RWPE1 (cell line): ENCODE measurements at regions not wholly inside any gene's neighbourhood (a gene's known extent, or its start where the extent isn't known, plus 50 kb on each side); places are given as distances from the start of the nearest gene placed in this dataset.
"Not testable (repeated sequence)": the region's sequence is repeated elsewhere in the genome, so short reads cannot be mapped to it uniquely, and the experiment has no call there.

Source experiments
- CTCF ChIA-PET: fragments of 350-600 bp; sonication (Branson Sonifier 250); formaldehyde crosslinking; extraction: SDS; loops from one replicate; lab custom pipeline; 2021; lab: Yijun Ruan, JAX
- POLR2A ChIA-PET: fragments of 400-600 bp; formaldehyde crosslinking; extraction: SDS; loops from one replicate; lab custom pipeline; 2020; ENCODE audit warnings: antibody characterized with exemption; ENCODE audit not compliant: low non-redundant PET; lab: Yijun Ruan, JAX
- DNase-seq: peaks from one replicate; pipeline ENCODE4 v3.0.0; 2012; ENCODE audit warnings: low spot score
- H3K27ac ChIP-seq: fragments of 450-650 bp; 2 replicates; pipeline ENCODE4 v1.5.1; 2017
- TF ChIP-seq, protein P1 (sequence below): fragments of 450-650 bp; conservative IDR thresholded peaks from 2 replicates; pipeline ENCODE4 v1.5.1; 2017; ENCODE audit warnings: low read depth, mild to moderate bottlenecking

DNA sequence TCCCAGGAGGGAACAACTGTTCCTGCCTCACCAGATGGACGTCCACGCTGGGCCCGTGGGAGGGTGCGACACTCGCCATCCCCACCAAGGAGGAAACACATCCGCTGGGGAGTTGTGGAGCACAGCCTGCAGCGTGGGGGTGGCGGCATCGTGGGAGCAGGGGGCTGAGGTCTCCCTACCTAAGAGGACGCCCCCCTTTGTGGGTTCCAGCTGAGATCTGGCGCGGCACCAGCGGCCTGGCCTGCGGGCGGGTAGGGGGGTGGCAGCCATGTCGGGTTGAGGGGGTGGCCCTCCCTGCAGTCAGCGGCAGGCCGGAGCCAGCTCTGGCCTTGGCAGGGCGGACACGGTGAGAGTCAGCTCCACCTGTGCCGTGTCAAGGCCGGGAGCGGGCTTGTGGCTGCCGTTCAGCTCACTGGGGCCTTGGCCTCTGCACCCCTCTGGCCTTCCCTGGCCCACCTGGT lies 116.7 kb upstream of the CIBAR2 start:
- CTCF ChIA-PET = interaction anchor here (1.1 kb wide), 1 partner anchor 16 kb away, joined by 7 read pairs; no protein-coding TSS in a partner anchor
- DNase-seq = no peak
- POLR2A ChIA-PET = no interaction called here
- TF ChIP-seq, protein P1, sequence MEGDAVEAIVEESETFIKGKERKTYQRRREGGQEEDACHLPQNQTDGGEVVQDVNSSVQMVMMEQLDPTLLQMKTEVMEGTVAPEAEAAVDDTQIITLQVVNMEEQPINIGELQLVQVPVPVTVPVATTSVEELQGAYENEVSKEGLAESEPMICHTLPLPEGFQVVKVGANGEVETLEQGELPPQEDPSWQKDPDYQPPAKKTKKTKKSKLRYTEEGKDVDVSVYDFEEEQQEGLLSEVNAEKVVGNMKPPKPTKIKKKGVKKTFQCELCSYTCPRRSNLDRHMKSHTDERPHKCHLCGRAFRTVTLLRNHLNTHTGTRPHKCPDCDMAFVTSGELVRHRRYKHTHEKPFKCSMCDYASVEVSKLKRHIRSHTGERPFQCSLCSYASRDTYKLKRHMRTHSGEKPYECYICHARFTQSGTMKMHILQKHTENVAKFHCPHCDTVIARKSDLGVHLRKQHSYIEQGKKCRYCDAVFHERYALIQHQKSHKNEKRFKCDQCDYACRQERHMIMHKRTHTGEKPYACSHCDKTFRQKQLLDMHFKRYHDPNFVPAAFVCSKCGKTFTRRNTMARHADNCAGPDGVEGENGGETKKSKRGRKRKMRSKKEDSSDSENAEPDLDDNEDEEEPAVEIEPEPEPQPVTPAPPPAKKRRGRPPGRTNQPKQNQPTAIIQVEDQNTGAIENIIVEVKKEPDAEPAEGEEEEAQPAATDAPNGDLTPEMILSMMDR = no peak
- H3K27ac ChIP-seq = no peak overlapping the region

DNA sequence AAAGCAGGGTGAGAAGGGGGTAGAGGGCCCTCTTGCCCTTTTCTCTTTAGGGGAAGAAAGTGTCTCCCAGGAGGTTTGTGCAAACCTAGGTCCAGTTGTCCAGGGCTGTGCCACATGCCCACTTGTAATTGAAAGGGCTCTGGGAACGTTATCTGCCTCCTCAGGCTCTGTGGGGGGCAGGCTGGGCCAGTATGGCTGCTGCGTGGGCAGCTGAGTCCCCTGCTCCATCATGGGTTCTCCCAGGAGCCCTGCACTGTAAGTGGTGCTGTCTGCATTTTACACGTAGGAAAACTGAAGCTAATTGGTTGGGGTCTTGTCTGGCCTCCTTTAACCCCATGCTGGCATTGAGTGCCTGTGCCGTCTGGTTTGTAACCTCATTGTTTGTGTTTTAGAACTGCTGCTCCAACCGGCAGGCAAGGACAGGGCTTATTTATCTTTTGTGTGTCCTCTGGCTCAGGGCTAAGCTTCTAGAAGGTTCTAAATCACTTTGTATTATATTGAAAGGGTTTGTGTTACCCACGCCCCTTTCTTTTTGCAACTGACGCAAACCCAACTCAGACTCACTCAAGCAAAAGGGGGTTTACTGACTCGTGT lies 117.7 kb upstream of the CIBAR2 start:
- no peak overlapping the region for H3K27ac ChIP-seq
- POLR2A ChIA-PET = no interaction called here
- TF ChIP-seq, protein P1 = no peak
- CTCF ChIA-PET = interaction anchor here (1.1 kb wide), 1 partner anchor 15 kb away, joined by 7 read pairs; no protein-coding TSS in a partner anchor
- DNase-seq = no peak

DNA sequence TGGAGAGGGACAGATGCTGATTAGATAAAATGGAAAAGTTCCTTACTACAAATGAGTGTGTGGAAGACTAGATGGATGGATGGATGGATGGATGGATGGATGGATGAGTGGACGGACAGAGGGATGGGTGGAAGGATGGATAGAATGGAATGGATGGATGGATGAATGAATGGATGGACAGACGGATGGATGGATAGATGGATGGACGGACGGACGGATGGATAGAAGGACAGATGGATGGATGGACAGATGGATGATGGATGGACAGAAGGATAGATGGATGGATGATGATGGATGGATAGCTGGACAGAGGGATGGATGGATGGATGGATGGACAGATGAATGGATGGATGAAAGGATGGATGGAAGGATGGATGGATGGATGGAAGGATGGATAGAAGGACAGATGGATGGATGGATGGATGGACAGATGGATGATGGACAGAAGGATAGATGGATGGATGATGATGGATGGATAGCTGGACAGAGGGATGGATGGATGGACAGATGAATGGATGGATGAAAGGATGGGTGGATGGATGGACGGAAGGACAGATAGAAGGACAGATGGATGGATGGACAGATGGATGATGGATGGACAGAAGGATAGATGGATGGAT lies 118.6 kb upstream of the CIBAR2 start:
- POLR2A ChIA-PET, H3K27ac ChIP-seq, DNase-seq: not testable (repeated sequence)
- CTCF ChIA-PET = interaction anchor here (1.0 kb wide), 1 partner anchor 405 kb away, joined by 3 read pairs; no protein-coding TSS in a partner anchor

DNA sequence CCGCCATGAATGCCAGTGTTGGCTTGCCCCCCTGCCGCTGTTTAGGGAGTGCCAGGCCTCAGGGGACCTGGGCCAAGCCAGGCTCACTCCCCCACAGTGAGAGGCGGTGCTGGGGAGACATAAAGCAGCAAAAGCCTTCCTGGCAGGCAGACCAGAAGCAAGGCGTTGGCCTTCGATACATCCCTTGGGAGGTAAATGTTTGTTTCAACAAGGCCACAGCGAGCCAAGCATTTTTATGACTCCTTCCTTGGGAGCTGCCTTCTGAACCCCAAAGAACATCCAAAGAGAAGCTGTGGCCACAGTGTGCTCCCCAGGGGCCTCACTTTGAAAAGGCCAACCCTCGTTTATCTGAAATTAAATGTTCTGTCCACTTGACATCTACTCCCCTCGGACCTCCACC lies 119.7 kb upstream of the CIBAR2 start:
- no peak for DNase-seq
- ChIA-PET POLR2A (no interaction called here), CTCF (interaction anchor here (0.6 to 0.9 kb wide), 4 partner anchors 15 to 135 kb away, joined by 3 read pairs; no protein-coding TSS in a partner anchor)
- TF ChIP-seq, protein P1 = no peak
- peak overlapping the region; percentile 44 for H3K27ac ChIP-seq

DNA sequence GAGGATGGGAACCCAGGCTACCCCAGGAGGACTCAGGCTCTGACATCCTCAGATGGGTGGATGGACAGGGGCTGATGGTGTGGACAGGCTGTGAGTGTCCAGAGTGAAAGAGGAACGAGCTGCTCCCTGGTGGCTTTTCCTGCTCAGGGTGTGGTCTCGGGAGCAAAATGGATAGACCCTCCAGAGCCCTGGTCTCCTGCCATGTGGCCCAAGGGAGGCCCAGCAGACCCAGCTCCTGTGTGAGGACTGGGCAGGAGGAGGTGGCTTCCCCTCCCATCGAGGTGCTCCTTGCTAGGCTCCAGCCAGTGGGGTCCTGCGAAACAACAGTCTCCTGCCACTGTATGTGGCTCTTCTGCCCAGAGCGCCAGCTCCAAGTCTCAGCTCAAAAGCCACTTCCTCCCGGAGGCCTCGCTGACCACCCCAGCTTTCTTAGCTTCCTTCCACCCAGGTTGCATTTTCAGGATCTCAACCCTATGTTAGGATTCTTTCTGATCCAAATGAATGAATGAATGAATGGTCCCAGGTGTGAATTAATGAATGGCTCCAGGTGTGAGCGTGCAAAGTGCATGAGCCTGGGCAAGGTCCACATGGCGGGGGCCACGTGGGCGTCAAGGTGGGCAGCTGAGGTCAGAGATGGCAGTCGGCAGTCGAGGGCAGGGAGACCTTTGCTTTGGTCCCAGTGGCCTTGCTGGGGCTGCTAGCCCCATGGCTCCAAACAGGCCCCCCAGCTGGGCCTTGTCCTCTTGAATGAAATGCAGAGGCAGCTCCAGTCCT lies 120.3 kb upstream of the CIBAR2 start:
- ChIA-PET POLR2A (no interaction called here), CTCF (interaction anchor here (0.6 to 0.9 kb wide), 4 partner anchors 14 to 134 kb away, joined by 3 read pairs; no protein-coding TSS in a partner anchor)
- peak overlapping the region; percentile 44 for H3K27ac ChIP-seq
- TF ChIP-seq, protein P1 = no peak
- no peak for DNase-seq

DNA sequence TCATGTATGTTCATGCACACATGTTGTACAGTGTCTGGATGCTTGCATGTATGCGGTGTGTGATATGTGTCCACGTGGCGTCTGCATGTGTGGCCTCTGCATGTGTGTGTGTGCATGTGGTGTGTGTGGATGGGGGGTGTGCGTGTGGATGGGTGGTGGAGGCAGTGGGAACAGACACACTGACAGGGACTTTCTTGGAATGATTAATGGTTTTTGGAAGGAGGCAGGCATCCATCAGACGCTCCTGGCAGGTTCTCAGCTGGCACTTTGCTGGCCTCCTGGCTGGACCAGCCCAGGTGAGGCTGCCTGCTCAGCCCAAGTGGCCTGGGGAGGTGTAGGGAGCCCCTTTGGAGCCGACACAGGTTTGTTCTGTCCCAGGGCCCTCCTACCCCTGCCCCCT lies 121.2 kb upstream of the CIBAR2 start:
- DNase-seq = no peak
- CTCF ChIA-PET = no interaction called here
- POLR2A ChIA-PET = no interaction called here
- H3K27ac ChIP-seq = peak overlapping the region; percentile 44
- TF ChIP-seq, protein P1 = no peak
